ENCODE measurements at regions not wholly inside any gene's neighbourhood (a gene's known extent, or its start where the extent isn't known, plus 50 kb on each side); places are given as distances from the start of the nearest gene placed in this dataset.

- no peak for DNase-seq
- Histone ChIP-seq H3K9me3 (ENCODE audit: control insufficient read depth, low read depth, low read length) (no peaks in the 10 kb centered on the region), H3K27me3 (ENCODE audit: control insufficient read depth, insufficient read depth, low read length) (peaks cover 9% of the 10 kb centered on the region), H3K27ac (ENCODE audit: low read length) (no peak overlapping the region), H3K4me3 (ENCODE audit: low read length) (no peak overlapping the region), H3K4me1 (ENCODE audit: control insufficient read depth, insufficient read depth, low read length) (no peaks in the 10 kb centered on the region), H3K36me3 (ENCODE audit: control insufficient read depth, insufficient read depth, low read length) (no peaks in the 10 kb centered on the region)
Measured at GRCh38 chr11:20226933-20227332, 66.7 kb upstream of the DBX1 start.

GRCh38 chr11:20221566-20221965 is 61.3 kb upstream of the DBX1 start:
- Histone ChIP-seq H3K27me3 (ENCODE audit: control insufficient read depth, insufficient read depth, low read length) (peaks cover 23% of the 10 kb centered on the region), H3K4me1 (ENCODE audit: control insufficient read depth, insufficient read depth, low read length) (no peaks in the 10 kb centered on the region), H3K9me3 (ENCODE audit: control insufficient read depth, low read depth, low read length) (no peaks in the 10 kb centered on the region), H3K36me3 (ENCODE audit: control insufficient read depth, insufficient read depth, low read length) (no peaks in the 10 kb centered on the region), H3K27ac (ENCODE audit: low read length) (no peak overlapping the region), H3K4me3 (ENCODE audit: low read length) (no peak overlapping the region)
- DNase-seq, result no peak
- no CpG with 5 or more reads among the region's 3 CpGs for WGBS (ENCODE audit: insufficient coverage, low lambda C conversion rate)

GRCh38 chr11:20213790-20214189 is 53.5 kb upstream of the DBX1 start:
- H3K27ac ChIP-seq (ENCODE audit: low read length), result no peak overlapping the region
- no peak for DNase-seq
- H3K27me3 ChIP-seq (ENCODE audit: control insufficient read depth, insufficient read depth, low read length), result peaks cover 38% of the 10 kb centered on the region
- no peaks in the 10 kb centered on the region for H3K36me3 ChIP-seq (ENCODE audit: control insufficient read depth, insufficient read depth, low read length)
- no peak overlapping the region for H3K4me3 ChIP-seq (ENCODE audit: low read length)
- no peaks in the 10 kb centered on the region for H3K9me3 ChIP-seq (ENCODE audit: control insufficient read depth, low read depth, low read length)
- no CpG with 5 or more reads among the region's 1 CpG for WGBS (ENCODE audit: insufficient coverage, low lambda C conversion rate)
- no peaks in the 10 kb centered on the region for H3K4me1 ChIP-seq (ENCODE audit: control insufficient read depth, insufficient read depth, low read length)

DNA sequence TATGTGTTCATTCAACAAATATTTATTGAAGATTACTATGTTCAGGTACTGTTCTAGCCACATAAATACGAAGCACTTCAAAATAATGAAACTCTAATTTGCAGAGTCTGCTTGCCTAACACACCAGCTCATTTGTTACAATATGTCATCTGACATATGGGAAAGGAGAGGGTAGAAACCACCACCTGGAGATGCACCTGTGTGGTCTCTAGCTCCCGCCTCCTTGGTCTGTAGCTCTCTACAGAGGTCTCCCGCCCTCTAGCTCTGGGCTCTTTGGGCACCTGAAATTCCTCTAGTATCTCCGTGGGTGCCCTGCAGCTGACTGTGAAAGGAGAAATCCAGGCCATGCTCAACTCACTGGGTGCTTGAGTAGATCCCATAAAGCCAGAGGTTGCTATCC is 51.4 kb upstream of the DBX1 start:
- H3K27me3 ChIP-seq (ENCODE audit: control insufficient read depth, insufficient read depth, low read length), result peaks cover 50% of the 10 kb centered on the region
- H3K4me1 ChIP-seq (ENCODE audit: control insufficient read depth, insufficient read depth, low read length), result no peaks in the 10 kb centered on the region
- no peaks in the 10 kb centered on the region for H3K9me3 ChIP-seq (ENCODE audit: control insufficient read depth, low read depth, low read length)
- no peak overlapping the region for H3K27ac ChIP-seq (ENCODE audit: low read length)
- DNase-seq, result no peak
- H3K4me3 ChIP-seq (ENCODE audit: low read length), result no peak overlapping the region
- WGBS (ENCODE audit: insufficient coverage, low lambda C conversion rate), result no CpG with 5 or more reads among the region's 4 CpGs
- no peaks in the 10 kb centered on the region for H3K36me3 ChIP-seq (ENCODE audit: control insufficient read depth, insufficient read depth, low read length)

Data from large intestine (tissue), 3 donors.